MM.1S (cell line): ENCODE measurements at regions not wholly inside any gene's neighbourhood (a gene's known extent, or its start where the extent isn't known, plus 50 kb on each side); places are given as distances from the start of the nearest gene placed in this dataset.

Experiments used
- DNase-seq: peaks from one replicate; pipeline ENCODE4 v3.0.0-alpha.2; 2015
- H2AFZ ChIP-seq: fragments of 300-600 bp; sonication (generic); 2 replicates; pipeline ENCODE4 v1.6.0; 2016; ENCODE audit warnings: antibody characterized with exemption, low read length
- H3F3A ChIP-seq: fragments of 300-600 bp; sonication (generic); 2 replicates; pipeline ENCODE4 v1.6.1; 2016; ENCODE audit warnings: mild to moderate bottlenecking, antibody characterized with exemption, low read length, moderate library complexity, mixed read lengths; ENCODE audit not compliant: insufficient read depth
- H3K27ac ChIP-seq: fragments of 300-600 bp; sonication (generic); 2 replicates; pipeline ENCODE4 v1.5.1; 2016; ENCODE audit warnings: mild to moderate bottlenecking, low read length
- H3K27me3 ChIP-seq: fragments of 300-600 bp; sonication (generic); replicated peaks from 2 replicates; pipeline ENCODE4 v1.6.0; 2016; ENCODE audit warnings: low read length; ENCODE audit not compliant: insufficient read depth
- H3K36me3 ChIP-seq: fragments of 300-600 bp; sonication (generic); replicated peaks from 2 replicates; pipeline ENCODE4 v1.6.1; 2016; ENCODE audit warnings: mild to moderate bottlenecking, low read length, mixed read lengths; ENCODE audit not compliant: insufficient read depth
- H3K4me1 ChIP-seq: fragments of 300-600 bp; sonication (generic); 2 replicates; pipeline ENCODE4 v1.6.1; 2016; ENCODE audit warnings: low read length, mixed read lengths
- H3K4me2 ChIP-seq: fragments of 300-600 bp; sonication (generic); 2 replicates; pipeline ENCODE4 v1.6.0; 2016; ENCODE audit warnings: low read depth, low read length
- H3K4me3 ChIP-seq: fragments of 300-600 bp; sonication (generic); 2 replicates; pipeline ENCODE4 v1.5.1; 2016; ENCODE audit warnings: low read length, mixed read lengths
- H3K79me2 ChIP-seq: fragments of 300-600 bp; sonication (generic); 2 replicates; pipeline ENCODE4 v1.6.1; 2016; ENCODE audit warnings: mixed run types, low read length, mixed read lengths
- H3K9ac ChIP-seq: fragments of 300-600 bp; sonication (generic); 2 replicates; pipeline ENCODE4 v1.6.1; 2016; ENCODE audit warnings: low read length, mixed read lengths
- H3K9me2 ChIP-seq: fragments of 300-600 bp; sonication (generic); replicated peaks from 2 replicates; pipeline ENCODE4 v1.6.1; 2016; ENCODE audit warnings: mild to moderate bottlenecking, low read length, mixed read lengths; ENCODE audit not compliant: insufficient read depth
- H3K9me3 ChIP-seq: fragments of 300-600 bp; sonication (generic); replicated peaks from 2 replicates; pipeline ENCODE4 v1.6.1; 2016; ENCODE audit warnings: mild to moderate bottlenecking, low read length, mixed read lengths; ENCODE audit not compliant: insufficient read depth
- H4K20me1 ChIP-seq: fragments of 300-600 bp; sonication (generic); 2 replicates; pipeline ENCODE4 v1.6.1; 2016; ENCODE audit warnings: mild to moderate bottlenecking, low read length, moderate library complexity, mixed read lengths; ENCODE audit not compliant: insufficient read depth
- EZH2 ChIP-seq: fragments of 300-600 bp; sonication (generic); optimal IDR thresholded peaks from 2 replicates; pipeline ENCODE3; 2017; ENCODE audit warnings: low read depth, mild to moderate bottlenecking, antibody characterized with exemption, low read length, mixed read lengths
- EZH2phosphoT487 ChIP-seq: fragments of 300-600 bp; sonication (generic); IDR thresholded peaks from 2 replicates; pipeline ENCODE4 v1.6.1; 2018; ENCODE audit warnings: antibody characterized with exemption, low read length
- TF ChIP-seq, protein P1 (sequence below): fragments of 300-600 bp; sonication (generic); IDR thresholded peaks from 2 replicates; pipeline ENCODE4 v1.5.1; 2016; ENCODE audit warnings: antibody characterized with exemption, low read length, mixed read lengths

DNA sequence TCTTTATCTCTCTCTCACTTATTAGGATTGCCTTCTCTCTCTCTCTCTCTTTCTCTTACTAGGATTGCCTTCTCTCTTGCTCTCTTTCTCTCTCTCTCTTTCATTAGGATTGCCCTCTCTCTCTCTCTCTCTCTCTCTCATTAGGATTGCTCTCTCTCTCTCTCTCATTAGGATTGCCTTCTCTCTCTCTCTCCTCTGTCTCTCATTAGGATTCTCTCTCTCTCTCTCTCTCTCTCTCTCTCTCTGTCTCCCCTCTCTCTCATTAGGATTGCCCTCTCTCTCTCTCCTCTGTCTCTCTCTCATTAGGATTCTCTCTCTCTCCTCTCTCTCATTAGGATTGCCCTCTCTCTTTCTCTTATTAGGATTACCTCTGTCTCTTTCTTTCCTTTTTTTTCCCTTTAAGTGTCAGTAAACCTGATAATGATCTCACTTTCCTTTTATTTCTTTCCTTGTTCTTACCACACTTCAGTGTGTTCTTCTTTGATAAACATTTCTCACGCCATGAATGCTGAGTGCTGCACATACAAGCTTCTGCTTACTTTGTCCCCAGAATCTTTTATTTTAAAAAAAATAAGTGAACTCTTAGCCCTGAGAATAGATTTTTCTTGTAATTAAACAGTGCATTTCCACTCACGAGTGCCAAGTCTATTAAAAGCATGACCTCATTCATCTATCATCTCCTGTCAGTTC is 243.4 kb upstream of the TBC1D5 start:
- no peak for DNase-seq

DNA sequence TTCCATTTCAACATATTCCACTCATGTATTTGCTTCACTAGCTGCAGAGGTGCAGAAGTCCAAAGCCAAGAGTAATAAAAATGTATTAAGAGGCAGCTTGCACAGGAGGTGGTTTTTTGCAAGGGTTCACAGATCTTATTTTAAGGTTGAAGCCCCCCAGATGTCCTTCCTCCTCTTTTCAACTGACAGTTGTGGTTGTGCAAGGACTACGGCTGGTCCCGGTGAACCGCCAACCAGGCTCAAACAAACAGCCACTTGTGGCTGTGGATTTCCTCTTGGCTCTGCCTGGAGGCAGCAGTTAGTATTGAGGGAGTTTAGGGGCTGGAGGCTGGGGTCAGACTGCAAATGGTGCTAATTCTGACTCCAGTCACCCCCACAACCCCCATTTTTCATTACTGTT is 240.7 kb upstream of the TBC1D5 start:
- no peaks in the 10 kb centered on the region for H3K9me3 ChIP-seq
- H3K27me3 ChIP-seq = no peaks in the 10 kb centered on the region
- no peak overlapping the region for H3K27ac ChIP-seq
- no peaks in the 10 kb centered on the region for H3K9me2 ChIP-seq
- H4K20me1 ChIP-seq = no peaks in the 10 kb centered on the region
- no peaks in the 10 kb centered on the region for H3K79me2 ChIP-seq
- TF ChIP-seq EZH2phosphoT487 (no peak), EZH2 (no peak)
- TF ChIP-seq, protein P1, sequence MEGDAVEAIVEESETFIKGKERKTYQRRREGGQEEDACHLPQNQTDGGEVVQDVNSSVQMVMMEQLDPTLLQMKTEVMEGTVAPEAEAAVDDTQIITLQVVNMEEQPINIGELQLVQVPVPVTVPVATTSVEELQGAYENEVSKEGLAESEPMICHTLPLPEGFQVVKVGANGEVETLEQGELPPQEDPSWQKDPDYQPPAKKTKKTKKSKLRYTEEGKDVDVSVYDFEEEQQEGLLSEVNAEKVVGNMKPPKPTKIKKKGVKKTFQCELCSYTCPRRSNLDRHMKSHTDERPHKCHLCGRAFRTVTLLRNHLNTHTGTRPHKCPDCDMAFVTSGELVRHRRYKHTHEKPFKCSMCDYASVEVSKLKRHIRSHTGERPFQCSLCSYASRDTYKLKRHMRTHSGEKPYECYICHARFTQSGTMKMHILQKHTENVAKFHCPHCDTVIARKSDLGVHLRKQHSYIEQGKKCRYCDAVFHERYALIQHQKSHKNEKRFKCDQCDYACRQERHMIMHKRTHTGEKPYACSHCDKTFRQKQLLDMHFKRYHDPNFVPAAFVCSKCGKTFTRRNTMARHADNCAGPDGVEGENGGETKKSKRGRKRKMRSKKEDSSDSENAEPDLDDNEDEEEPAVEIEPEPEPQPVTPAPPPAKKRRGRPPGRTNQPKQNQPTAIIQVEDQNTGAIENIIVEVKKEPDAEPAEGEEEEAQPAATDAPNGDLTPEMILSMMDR = no peak
- no peaks in the 10 kb centered on the region for H3F3A ChIP-seq
- H3K9ac ChIP-seq = no peak overlapping the region
- no peak overlapping the region for H3K4me3 ChIP-seq
- H3K36me3 ChIP-seq = no peaks in the 10 kb centered on the region
- H2AFZ ChIP-seq = no peak overlapping the region
- no peak for DNase-seq
- no peak overlapping the region for H3K4me2 ChIP-seq
- H3K4me1 ChIP-seq = no peaks in the 10 kb centered on the region

More for the DNA sequence above, 243.4 kb upstream of the TBC1D5 start:
- Histone ChIP-seq H3K4me2 (no peak overlapping the region), H3K9me3 (no peaks in the 10 kb centered on the region), H4K20me1 (no peaks in the 10 kb centered on the region), H3K9ac (no peak overlapping the region), H3K4me3 (no peak overlapping the region), H2AFZ (no peak overlapping the region), H3F3A (no peaks in the 10 kb centered on the region), H3K9me2 (no peaks in the 10 kb centered on the region), H3K79me2 (no peaks in the 10 kb centered on the region), H3K4me1 (no peaks in the 10 kb centered on the region), H3K36me3 (no peaks in the 10 kb centered on the region), H3K27me3 (no peaks in the 10 kb centered on the region), H3K27ac (no peak overlapping the region)
- TF ChIP-seq EZH2phosphoT487 = no peak
- TF ChIP-seq, protein P1 = no peak
- no peak for TF ChIP-seq EZH2

DNA sequence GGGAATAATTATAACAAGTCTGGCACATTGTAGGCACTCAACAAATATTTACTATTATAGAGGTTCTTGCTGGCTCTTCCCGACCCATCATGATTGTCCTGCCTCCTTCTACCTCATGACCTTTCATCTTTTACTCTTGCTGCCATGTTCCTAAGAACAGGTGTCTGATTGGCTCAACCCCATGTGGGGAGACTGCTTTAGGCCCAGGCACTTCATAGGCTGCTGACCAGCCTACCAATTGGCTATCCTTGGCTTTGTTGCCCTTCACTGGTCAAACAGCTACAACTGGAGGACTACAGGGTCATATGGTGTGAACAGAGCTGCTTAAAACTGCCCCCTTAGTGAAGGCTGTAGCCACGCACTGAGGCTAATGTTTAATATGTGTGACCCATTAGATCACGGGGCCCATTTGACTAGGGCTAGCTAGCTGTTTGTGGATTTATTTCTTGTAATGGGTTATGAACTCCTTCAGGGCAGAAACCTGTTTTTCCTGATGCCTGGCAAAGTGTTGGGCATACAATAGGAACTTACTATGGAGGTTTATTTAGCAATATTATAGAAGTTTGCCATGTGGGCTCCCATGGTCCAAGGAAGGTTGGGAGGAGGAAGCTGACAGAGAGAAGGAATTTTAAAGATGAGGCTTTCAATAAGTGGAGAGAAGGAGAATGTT is 239.9 kb upstream of the TBC1D5 start:
- no peaks in the 10 kb centered on the region for H3K36me3 ChIP-seq
- H3K27me3 ChIP-seq = no peaks in the 10 kb centered on the region
- no peak overlapping the region for H3K4me2 ChIP-seq
- no peak overlapping the region for H2AFZ ChIP-seq
- H4K20me1 ChIP-seq = no peaks in the 10 kb centered on the region
- H3K9me3 ChIP-seq = no peaks in the 10 kb centered on the region
- H3F3A ChIP-seq = no peaks in the 10 kb centered on the region
- H3K9me2 ChIP-seq = no peaks in the 10 kb centered on the region
- H3K4me3 ChIP-seq = no peak overlapping the region
- TF ChIP-seq, protein P1 = no peak
- TF ChIP-seq EZH2phosphoT487 = no peak
- no peak for TF ChIP-seq EZH2
- no peaks in the 10 kb centered on the region for H3K4me1 ChIP-seq
- no peak overlapping the region for H3K9ac ChIP-seq
- H3K79me2 ChIP-seq = no peaks in the 10 kb centered on the region
- DNase-seq = no peak
- no peak overlapping the region for H3K27ac ChIP-seq
